ENCODE measurements at regions not wholly inside any gene's neighbourhood (a gene's known extent, or its start where the extent isn't known, plus 50 kb on each side); places are given as distances from the start of the nearest gene placed in this dataset.

- no peak for DNase-seq
Observed at GRCh38 chrX:22325096-22325495, 52.4 kb downstream of the CBLL2 start.

DNA sequence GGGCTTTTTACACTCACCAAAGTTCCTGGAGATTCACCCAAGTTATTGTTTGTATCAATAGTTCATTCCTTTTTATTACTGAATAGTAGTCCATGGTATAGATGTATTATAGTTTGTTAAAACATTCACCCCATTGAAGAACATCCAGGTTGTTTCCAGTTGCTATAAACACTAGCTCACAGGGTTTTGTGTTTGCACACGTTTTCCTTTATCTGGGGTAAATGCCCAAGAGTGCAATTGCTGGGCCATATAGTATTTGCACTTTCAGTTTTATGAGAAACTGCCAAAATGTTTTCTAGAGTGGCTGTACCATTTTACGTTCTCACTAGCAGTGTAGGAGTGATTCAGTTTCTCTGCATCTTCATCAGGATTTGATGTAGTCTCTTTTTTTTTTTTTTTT, 57.1 kb downstream of the CBLL2 start:
- DNase-seq: no peak

DNA sequence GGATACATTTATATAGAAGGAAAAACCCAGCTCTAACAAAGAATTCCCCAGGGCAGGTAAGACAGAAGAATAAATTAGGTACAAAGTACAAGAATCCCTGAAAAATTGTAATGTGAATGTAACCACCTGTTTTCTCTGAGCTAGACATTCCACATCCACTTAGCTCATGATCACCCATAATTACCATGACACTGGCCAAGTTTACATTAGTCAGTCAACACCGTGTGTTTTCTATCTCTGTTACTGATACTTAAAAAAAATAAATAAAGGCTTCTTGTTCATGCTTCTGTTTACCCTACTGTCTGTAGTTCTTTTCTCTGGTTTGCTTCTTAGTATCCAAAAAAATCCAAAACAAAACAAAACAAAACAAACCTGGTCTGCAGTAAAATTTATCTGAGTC, 66.0 kb downstream of the CBLL2 start:
- no peak for DNase-seq

- no peak for DNase-seq
Observed at GRCh38 chrX:22339459-22339858, 66.7 kb downstream of the CBLL2 start.

GRCh38 chrX:22340022-22340616, 67.4 kb downstream of the CBLL2 start:
- DNase-seq: no peak

DNA sequence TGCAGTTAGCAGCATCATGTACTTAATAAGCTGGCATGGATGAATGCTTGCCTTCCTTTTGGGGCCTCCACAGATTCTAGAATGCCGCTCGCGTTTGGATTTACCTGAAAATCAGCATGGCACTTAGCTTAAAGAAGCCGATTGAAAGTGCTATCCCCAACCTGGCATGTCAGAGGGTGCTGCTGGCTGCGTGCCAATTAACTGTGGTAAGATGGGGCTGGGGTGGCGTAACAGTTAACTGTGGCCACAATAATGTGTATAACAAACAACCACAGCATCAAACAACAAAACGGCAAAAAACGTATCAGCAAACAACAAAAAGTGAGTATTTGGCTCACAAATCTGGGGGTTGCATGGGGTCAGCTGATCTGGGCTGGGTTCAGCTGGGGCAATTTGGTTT, 70.5 kb downstream of the CBLL2 start:
- DNase-seq: no peak

GRCh38 chrX:22345884-22346283, 73.2 kb downstream of the CBLL2 start:
- DNase-seq: no peak

DNA sequence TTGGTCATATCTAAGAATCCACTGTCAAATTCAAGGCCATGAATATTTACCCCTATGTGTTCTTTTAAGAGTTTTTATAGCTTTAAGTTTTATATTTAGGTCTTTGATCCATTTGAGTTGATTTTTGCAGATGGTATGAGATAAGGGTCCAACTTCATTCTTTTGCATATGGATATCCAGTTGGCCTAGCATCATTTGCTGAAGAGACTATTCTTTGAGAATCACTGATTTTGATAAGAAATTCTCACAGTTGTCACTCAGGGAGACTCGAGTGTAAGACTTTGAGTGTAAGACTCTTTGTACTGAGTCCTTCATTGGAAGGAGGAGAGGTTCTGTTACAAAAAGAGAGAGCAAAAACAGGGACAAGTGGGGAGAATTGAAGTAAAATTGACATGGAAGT, 74.8 kb downstream of the CBLL2 start:
- DNase-seq: no peak

GRCh38 chrX:22349116-22349515, 76.4 kb downstream of the CBLL2 start:
- DNase-seq: no peak

DNA sequence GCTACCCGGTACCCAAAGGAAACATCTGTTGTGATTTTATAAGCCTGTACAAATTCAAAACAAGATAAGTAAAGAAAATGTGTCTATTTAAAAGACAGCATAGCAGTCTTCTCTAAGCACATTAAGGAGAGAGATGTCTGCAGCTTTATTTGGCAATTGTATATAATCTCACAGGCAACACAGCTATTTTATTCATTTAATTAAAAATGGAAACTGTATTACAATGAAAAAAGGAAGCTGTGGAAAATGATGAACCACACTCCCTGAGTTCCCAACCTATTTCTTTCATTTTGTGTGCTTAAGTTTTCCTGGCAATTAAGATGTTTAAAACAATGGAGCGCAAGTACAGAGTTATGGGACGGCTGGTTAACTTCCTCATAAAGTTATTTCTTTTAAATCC, 78.4 kb downstream of the CBLL2 start:
- no peak for DNase-seq

- no peak for DNase-seq
Observed at GRCh38 chrX:22351966-22352365, 79.3 kb downstream of the CBLL2 start.

DNA sequence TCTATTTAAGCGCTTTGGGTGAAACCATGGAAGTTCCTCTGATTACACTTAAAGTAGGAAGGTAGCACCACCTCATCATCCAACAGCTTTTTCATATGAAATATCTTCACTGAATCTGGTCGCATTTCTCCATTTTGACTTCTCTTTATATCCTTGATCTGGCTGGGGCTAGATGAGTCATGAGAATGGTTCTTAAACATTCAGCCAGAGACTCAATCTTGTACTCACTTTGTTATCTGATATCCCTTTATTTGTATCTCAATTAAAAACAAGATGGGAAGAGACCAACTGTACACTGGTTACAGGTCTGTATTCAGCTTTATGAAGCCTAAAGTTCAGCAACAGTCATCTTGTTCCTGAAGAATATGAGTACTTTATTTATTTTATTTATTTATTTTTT, 84.9 kb downstream of the CBLL2 start:
- no peak for DNase-seq

DNA sequence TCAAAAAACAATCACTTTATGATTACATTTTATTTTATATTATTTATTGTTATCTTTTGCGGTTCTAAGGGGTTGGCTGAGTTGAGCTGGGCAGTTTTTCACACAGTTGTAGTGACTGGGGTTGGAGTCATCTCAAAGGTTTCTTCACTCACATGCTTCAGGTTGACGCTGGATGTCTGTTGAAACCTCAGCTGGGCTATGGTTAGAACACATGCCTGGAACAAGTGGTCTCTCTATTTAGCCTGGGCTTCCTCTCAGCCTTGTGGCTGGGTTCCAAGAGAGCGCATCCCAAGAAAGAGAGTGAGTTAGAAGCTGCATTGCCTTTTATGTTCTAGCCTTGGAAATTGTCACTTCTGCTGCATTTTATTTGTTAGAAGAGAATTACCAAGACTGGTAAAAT, 87.4 kb downstream of the CBLL2 start:
- no peak for DNase-seq

GRCh38 chrX:22365460-22365859, 92.7 kb downstream of the CBLL2 start:
- DNase-seq: no peak

- no peak for DNase-seq
Observed at GRCh38 chrX:22366166-22366702, 93.5 kb downstream of the CBLL2 start.

- no peak for DNase-seq
Observed at GRCh38 chrX:22366906-22367305, 94.2 kb downstream of the CBLL2 start.

DNA sequence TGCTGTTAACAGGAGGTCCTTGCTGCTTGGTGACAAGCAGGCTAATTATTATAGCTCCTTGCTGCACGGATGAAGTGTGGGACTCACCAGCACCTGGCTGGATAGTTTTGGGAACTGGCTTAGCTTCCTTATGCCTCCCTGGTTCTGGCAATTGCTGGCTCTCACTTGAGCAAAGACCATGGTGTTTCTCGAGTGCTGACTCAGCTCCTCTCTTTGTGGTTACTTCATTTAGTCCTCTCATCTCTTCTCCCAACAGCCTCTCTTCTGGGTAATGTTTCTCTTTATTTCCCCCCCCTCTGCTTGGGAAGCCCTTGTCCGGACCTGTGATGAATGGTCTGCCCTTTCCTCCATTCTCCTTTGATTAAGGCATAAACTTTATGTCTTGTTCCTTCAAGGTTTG, 100.4 kb downstream of the CBLL2 start:
- DNase-seq: no peak

DNA sequence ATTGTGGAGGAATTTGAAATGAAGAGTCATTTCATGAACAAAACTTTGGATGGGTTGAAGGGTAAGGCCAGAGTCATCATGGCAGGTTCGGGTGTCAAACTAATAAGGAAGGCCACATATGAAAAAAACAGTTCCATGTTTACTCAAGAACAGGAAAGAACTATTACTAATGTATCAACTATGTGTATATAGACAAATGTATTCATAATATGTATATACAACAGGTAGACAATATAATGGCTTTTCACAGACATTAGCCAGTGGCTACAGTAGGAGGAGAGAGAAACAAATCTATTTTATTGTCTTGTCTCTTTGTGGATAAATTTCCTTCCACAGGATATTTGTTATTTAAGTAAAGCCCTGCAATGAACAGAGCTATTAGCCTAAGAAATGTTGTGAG, 101.1 kb downstream of the CBLL2 start:
- DNase-seq: no peak

GRCh38 chrX:22376369-22376768, 103.7 kb downstream of the CBLL2 start:
- DNase-seq: no peak

GRCh38 chrX:22378296-22378695, 105.6 kb downstream of the CBLL2 start:
- DNase-seq: no peak

GRCh38 chrX:22383988-22384387, 111.3 kb downstream of the CBLL2 start:
- no peak for DNase-seq

DNA sequence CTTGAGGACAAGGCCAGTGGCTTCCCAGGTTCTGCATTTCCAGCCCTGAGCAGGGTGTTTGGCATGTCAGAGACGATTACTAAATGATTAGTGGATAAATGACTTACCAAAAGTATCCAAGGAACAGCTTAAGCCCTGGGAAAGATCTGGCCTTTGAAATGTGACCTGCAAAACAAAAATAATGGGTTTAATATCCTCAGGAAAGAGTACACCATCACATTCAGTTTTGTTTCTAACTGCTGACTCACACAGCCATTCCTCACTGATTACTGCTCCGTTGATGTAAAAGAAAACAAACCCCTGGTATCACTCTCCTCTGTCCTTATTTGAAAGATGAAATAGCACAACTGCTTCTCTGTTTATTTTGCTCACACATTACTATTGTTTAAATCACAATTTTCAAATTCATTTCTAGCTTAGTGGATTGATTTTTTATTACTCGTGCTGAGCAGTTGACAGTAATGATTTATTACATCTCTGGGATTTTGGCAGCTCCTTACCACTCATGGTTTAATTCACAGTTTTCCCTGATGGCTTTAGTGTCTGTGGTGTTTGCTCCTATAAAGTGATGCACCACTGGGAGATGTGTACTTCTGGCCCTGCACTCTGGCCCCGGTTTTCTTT, 117.0 kb downstream of the CBLL2 start:
- no peak for DNase-seq

DNA sequence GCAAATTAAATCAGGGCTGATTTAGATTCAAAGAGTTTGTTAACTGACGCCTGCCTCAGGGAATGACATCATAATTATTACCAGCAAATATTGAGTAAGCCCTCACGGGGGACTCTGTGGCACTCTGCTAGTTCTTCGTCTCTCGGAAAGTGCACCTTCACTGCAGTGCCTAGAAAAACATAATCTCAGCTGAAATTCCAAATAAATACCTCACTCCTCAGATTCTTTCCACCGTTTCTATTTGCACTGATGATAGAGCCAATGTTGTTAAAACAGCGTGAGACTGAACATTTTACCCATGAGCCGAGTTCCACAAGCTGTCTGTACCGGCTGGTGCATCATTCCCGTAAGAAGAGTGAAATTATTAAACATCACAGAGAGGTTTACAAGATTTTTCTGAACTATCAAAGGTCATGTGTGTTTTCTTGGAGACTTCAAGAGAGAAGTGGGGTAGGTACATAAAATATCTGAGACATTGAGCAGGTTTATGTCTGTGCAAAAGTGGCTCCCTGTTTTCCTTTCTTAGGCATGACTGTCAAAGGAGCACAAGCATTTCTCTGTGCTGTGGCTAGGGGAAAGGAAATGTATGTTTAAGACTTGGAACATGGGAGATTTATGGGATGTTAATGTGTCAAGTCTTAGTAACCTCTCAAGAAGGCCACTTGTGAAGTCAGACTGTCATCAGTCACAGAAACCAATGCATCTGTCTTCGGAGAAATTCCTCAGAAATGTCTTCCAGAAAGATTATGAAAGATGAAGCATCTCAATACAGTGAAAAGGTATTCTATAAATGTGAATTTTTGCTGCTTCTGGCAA, 119.6 kb downstream of the CBLL2 start:
- no peak for DNase-seq

- DNase-seq: no peak
Observed at GRCh38 chrX:22395372-22395771, 122.7 kb downstream of the CBLL2 start.
